Sigmoid colon (tissue), 4 donors: ENCODE measurements at regions not wholly inside any gene's neighbourhood (a gene's known extent, or its start where the extent isn't known, plus 50 kb on each side); places are given as distances from the start of the nearest gene placed in this dataset.

ENCODE experiments used
- CTCF ChIP-seq, 4 experiments: fragments of 450-650 bp in 3 of 4; fragments of 200-600 bp in 1 of 4; IDR thresholded peaks; one replicate each; pipeline ENCODE4 v1.5.1; 2016 to 2019; ENCODE audit warnings: antibody characterized with exemption in 4 of 4, mild to moderate bottlenecking in 3 of 4, moderate library complexity in 2 of 4
- EP300 ChIP-seq, 4 donors: sonication (generic); formaldehyde crosslinking; IDR thresholded peaks; one replicate each; pipeline ENCODE4 v1.6.1; 2017; ENCODE audit warnings: antibody characterized with exemption in 4 of 4
- POLR2A ChIP-seq, 2 donors: fragments of 450-650 bp; IDR thresholded peaks; one replicate each; pipeline ENCODE4 v1.6.1; 2016; ENCODE audit warnings: antibody characterized with exemption in 2 of 2, mild to moderate bottlenecking in 2 of 2, moderate library complexity in 2 of 2
- POLR2AphosphoS5 ChIP-seq, 4 donors: sonication (generic); formaldehyde crosslinking; IDR thresholded peaks; one replicate each; pipeline ENCODE4 v1.6.1; 2017; ENCODE audit warnings: antibody characterized with exemption in 4 of 4

- TF ChIP-seq POLR2A (IDR thresholded peaks at IDR 0.05) (no peak), CTCF (IDR thresholded peaks at IDR 0.05) (no peak), POLR2AphosphoS5 (IDR thresholded peaks at IDR 0.05) (no peak), EP300 (IDR thresholded peaks at IDR 0.05) (no peak)
Measured at GRCh38 chr20:3325864-3326263, 81.6 kb downstream of the DNAAF9 start.
